ENCODE measurements at regions not wholly inside any gene's neighbourhood (a gene's known extent, or its start where the extent isn't known, plus 50 kb on each side); places are given as distances from the start of the nearest gene placed in this dataset.

DNA sequence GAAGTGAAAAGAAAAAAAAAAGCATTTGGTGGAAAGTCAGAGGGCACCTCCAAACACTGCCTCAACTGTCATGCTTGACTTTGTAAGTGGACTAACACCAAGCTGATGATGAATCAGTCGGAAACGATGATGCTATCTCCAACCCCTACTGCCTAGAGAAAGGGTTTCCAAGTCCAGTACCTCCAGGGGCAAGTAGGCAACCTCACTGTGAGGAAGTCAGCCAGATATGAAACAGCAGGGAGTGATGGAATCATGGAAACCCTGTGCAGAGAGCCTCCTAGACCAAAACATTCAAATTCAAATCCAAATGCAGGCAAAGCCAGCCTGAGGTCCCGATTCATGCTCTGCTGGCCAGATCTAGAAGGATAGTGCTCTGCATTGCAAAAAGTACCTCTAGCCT lies 100.9 kb upstream of the SERP2 start:
- TF ChIP-seq, protein P1, sequence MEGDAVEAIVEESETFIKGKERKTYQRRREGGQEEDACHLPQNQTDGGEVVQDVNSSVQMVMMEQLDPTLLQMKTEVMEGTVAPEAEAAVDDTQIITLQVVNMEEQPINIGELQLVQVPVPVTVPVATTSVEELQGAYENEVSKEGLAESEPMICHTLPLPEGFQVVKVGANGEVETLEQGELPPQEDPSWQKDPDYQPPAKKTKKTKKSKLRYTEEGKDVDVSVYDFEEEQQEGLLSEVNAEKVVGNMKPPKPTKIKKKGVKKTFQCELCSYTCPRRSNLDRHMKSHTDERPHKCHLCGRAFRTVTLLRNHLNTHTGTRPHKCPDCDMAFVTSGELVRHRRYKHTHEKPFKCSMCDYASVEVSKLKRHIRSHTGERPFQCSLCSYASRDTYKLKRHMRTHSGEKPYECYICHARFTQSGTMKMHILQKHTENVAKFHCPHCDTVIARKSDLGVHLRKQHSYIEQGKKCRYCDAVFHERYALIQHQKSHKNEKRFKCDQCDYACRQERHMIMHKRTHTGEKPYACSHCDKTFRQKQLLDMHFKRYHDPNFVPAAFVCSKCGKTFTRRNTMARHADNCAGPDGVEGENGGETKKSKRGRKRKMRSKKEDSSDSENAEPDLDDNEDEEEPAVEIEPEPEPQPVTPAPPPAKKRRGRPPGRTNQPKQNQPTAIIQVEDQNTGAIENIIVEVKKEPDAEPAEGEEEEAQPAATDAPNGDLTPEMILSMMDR (CRISPR knock-in tag; IDR thresholded peaks at IDR 0.05), result no peak
- no peak for TF ChIP-seq GTF2F1 (IDR thresholded peaks at IDR 0.05; ENCODE audit: low read length)
- no peak for TF ChIP-seq ZNF615 (CRISPR knock-in tag; IDR thresholded peaks at IDR 0.05; ENCODE audit: borderline replicate concordance)
- no peak for TF ChIP-seq RAD21 (CRISPR knock-in tag; IDR thresholded peaks at IDR 0.05)
- no peak for TF ChIP-seq NONO (IDR thresholded peaks at IDR 0.05)
- no peak for TF ChIP-seq NONO (CRISPR knock-in tag; conservative IDR thresholded peaks at IDR 0.05)
- TF ChIP-seq, protein P2, sequence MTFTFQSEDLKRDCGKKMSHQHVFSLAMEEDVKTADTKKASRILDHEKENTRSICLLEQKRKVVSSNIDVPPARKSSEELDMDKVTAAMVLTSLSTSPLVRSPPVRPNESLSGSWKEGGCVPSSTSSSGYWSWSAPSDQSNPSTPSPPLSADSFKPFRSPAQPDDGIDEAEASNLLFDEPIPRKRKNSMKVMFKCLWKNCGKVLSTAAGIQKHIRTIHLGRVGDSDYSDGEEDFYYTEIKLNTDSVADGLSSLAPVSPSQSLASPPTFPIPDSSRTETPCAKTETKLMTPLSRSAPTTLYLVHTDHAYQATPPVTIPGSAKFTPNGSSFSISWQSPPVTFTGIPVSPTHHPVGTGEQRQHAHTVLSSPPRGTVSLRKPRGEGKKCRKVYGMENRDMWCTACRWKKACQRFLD (CRISPR knock-in tag; IDR thresholded peaks at IDR 0.05; ENCODE audit: borderline replicate concordance), result no peak
- no peak for TF ChIP-seq PHF8 (CRISPR knock-in tag; IDR thresholded peaks at IDR 0.05)
- no peak for TF ChIP-seq RBAK (CRISPR knock-in tag; IDR thresholded peaks at IDR 0.05)
- no peak for TF ChIP-seq SIX4 (CRISPR knock-in tag; IDR thresholded peaks at IDR 0.05)
